Breast epithelium (tissue), 3 donors: ENCODE measurements at regions not wholly inside any gene's neighbourhood (a gene's known extent, or its start where the extent isn't known, plus 50 kb on each side); places are given as distances from the start of the nearest gene placed in this dataset.

Experiments used
- POLR2A ChIP-seq: fragments of 450-650 bp; IDR thresholded peaks from one replicate; pipeline ENCODE4 v1.6.1; 2016; ENCODE audit warnings: antibody characterized with exemption, mild to moderate bottlenecking, moderate library complexity
- POLR2AphosphoS5 ChIP-seq, 3 donors: sonication (generic); formaldehyde crosslinking; IDR thresholded peaks; one replicate each; pipeline ENCODE4 v1.6.1; 2017; ENCODE audit warnings: antibody characterized with exemption in 3 of 3
- TF ChIP-seq, protein P1 (sequence below), 3 donors: fragments of 450-650 bp; IDR thresholded peaks; one replicate each; pipeline ENCODE4 v1.5.1; 2016 to 2017; ENCODE audit warnings: antibody characterized with exemption in 3 of 3, mild to moderate bottlenecking in 3 of 3, moderate library complexity in 3 of 3

GRCh38 chr6:141552463-141552862 is 580.3 kb upstream of the GJE1 start:
- no peak for TF ChIP-seq POLR2A
- TF ChIP-seq, protein P1, sequence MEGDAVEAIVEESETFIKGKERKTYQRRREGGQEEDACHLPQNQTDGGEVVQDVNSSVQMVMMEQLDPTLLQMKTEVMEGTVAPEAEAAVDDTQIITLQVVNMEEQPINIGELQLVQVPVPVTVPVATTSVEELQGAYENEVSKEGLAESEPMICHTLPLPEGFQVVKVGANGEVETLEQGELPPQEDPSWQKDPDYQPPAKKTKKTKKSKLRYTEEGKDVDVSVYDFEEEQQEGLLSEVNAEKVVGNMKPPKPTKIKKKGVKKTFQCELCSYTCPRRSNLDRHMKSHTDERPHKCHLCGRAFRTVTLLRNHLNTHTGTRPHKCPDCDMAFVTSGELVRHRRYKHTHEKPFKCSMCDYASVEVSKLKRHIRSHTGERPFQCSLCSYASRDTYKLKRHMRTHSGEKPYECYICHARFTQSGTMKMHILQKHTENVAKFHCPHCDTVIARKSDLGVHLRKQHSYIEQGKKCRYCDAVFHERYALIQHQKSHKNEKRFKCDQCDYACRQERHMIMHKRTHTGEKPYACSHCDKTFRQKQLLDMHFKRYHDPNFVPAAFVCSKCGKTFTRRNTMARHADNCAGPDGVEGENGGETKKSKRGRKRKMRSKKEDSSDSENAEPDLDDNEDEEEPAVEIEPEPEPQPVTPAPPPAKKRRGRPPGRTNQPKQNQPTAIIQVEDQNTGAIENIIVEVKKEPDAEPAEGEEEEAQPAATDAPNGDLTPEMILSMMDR (IDR thresholded peaks at IDR 0.05), result no peak
- no peak for TF ChIP-seq POLR2AphosphoS5 (IDR thresholded peaks at IDR 0.05)
